MM.1S (cell line): ENCODE measurements at regions not wholly inside any gene's neighbourhood (a gene's known extent, or its start where the extent isn't known, plus 50 kb on each side); places are given as distances from the start of the nearest gene placed in this dataset.
A peak's percentile ranks its signal among the peaks of the same experiment; 100 is the strongest.

Experiments used
- DNase-seq: peaks from one replicate; pipeline ENCODE4 v3.0.0-alpha.2; 2015
- H2AFZ ChIP-seq: fragments of 300-600 bp; sonication (generic); 2 replicates; pipeline ENCODE4 v1.6.0; 2016; ENCODE audit warnings: antibody characterized with exemption, low read length
- H3F3A ChIP-seq: fragments of 300-600 bp; sonication (generic); 2 replicates; pipeline ENCODE4 v1.6.1; 2016; ENCODE audit warnings: mild to moderate bottlenecking, antibody characterized with exemption, low read length, moderate library complexity, mixed read lengths; ENCODE audit not compliant: insufficient read depth
- H3K27ac ChIP-seq: fragments of 300-600 bp; sonication (generic); 2 replicates; pipeline ENCODE4 v1.5.1; 2016; ENCODE audit warnings: mild to moderate bottlenecking, low read length
- H3K27me3 ChIP-seq: fragments of 300-600 bp; sonication (generic); replicated peaks from 2 replicates; pipeline ENCODE4 v1.6.0; 2016; ENCODE audit warnings: low read length; ENCODE audit not compliant: insufficient read depth
- H3K36me3 ChIP-seq: fragments of 300-600 bp; sonication (generic); replicated peaks from 2 replicates; pipeline ENCODE4 v1.6.1; 2016; ENCODE audit warnings: mild to moderate bottlenecking, low read length, mixed read lengths; ENCODE audit not compliant: insufficient read depth
- H3K4me1 ChIP-seq: fragments of 300-600 bp; sonication (generic); 2 replicates; pipeline ENCODE4 v1.6.1; 2016; ENCODE audit warnings: low read length, mixed read lengths
- H3K4me2 ChIP-seq: fragments of 300-600 bp; sonication (generic); 2 replicates; pipeline ENCODE4 v1.6.0; 2016; ENCODE audit warnings: low read depth, low read length
- H3K4me3 ChIP-seq: fragments of 300-600 bp; sonication (generic); 2 replicates; pipeline ENCODE4 v1.5.1; 2016; ENCODE audit warnings: low read length, mixed read lengths
- H3K79me2 ChIP-seq: fragments of 300-600 bp; sonication (generic); 2 replicates; pipeline ENCODE4 v1.6.1; 2016; ENCODE audit warnings: mixed run types, low read length, mixed read lengths
- H3K9ac ChIP-seq: fragments of 300-600 bp; sonication (generic); 2 replicates; pipeline ENCODE4 v1.6.1; 2016; ENCODE audit warnings: low read length, mixed read lengths
- H3K9me2 ChIP-seq: fragments of 300-600 bp; sonication (generic); replicated peaks from 2 replicates; pipeline ENCODE4 v1.6.1; 2016; ENCODE audit warnings: mild to moderate bottlenecking, low read length, mixed read lengths; ENCODE audit not compliant: insufficient read depth
- H3K9me3 ChIP-seq: fragments of 300-600 bp; sonication (generic); replicated peaks from 2 replicates; pipeline ENCODE4 v1.6.1; 2016; ENCODE audit warnings: mild to moderate bottlenecking, low read length, mixed read lengths; ENCODE audit not compliant: insufficient read depth
- H4K20me1 ChIP-seq: fragments of 300-600 bp; sonication (generic); 2 replicates; pipeline ENCODE4 v1.6.1; 2016; ENCODE audit warnings: mild to moderate bottlenecking, low read length, moderate library complexity, mixed read lengths; ENCODE audit not compliant: insufficient read depth
- CTCF ChIP-seq: fragments of 300-600 bp; sonication (generic); IDR thresholded peaks from 2 replicates; pipeline ENCODE4 v1.5.1; 2016; ENCODE audit warnings: antibody characterized with exemption, low read length, mixed read lengths
- EZH2 ChIP-seq: fragments of 300-600 bp; sonication (generic); optimal IDR thresholded peaks from 2 replicates; pipeline ENCODE3; 2017; ENCODE audit warnings: low read depth, mild to moderate bottlenecking, antibody characterized with exemption, low read length, mixed read lengths
- EZH2phosphoT487 ChIP-seq: fragments of 300-600 bp; sonication (generic); IDR thresholded peaks from 2 replicates; pipeline ENCODE4 v1.6.1; 2018; ENCODE audit warnings: antibody characterized with exemption, low read length

GRCh38 chr3:146747051-146747450 is 141.9 kb upstream of the PLSCR5 start:
- Histone ChIP-seq H3K36me3 (no peaks in the 10 kb centered on the region), H3K4me1 (peaks cover 9% of the 10 kb centered on the region), H3F3A (no peaks in the 10 kb centered on the region), H4K20me1 (no peaks in the 10 kb centered on the region), H3K27me3 (no peaks in the 10 kb centered on the region), H3K9me3 (no peaks in the 10 kb centered on the region), H3K27ac (no peak overlapping the region), H3K4me2 (no peak overlapping the region), H3K79me2 (no peaks in the 10 kb centered on the region), H3K4me3 (no peak overlapping the region), H3K9me2 (no peaks in the 10 kb centered on the region), H3K9ac (no peak overlapping the region), H2AFZ (no peak overlapping the region)
- no peak for DNase-seq
- TF ChIP-seq EZH2: no peak
- no peak for TF ChIP-seq EZH2phosphoT487
- TF ChIP-seq CTCF: no peak

DNA sequence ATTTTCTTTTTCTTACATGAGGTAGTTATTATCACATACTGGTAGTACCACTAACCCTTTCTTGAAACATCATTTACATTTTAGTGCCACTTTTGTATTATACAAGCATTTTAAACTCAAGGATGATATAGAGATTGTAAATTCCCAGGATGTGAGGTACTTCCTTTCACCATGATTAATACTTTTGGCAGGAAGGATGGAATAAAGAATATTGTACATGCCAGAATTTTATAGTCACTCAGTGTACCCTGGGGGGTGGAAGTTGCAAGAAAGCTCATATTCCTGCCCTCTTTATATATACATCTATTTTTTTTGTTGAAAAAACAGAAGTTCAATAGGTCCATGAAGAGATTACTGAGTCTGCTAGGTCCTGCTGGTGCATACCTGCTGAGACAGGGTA is 141.0 kb upstream of the PLSCR5 start:
- Histone ChIP-seq H3K9me2 (no peaks in the 10 kb centered on the region), H3K27ac (no peak overlapping the region), H3K79me2 (no peaks in the 10 kb centered on the region), H4K20me1 (no peaks in the 10 kb centered on the region), H3K4me3 (no peak overlapping the region), H3K36me3 (no peaks in the 10 kb centered on the region), H3K4me2 (no peak overlapping the region), H3F3A (no peaks in the 10 kb centered on the region), H3K9me3 (no peaks in the 10 kb centered on the region), H3K4me1 (peaks cover 9% of the 10 kb centered on the region), H3K27me3 (no peaks in the 10 kb centered on the region), H2AFZ (no peak overlapping the region), H3K9ac (no peak overlapping the region)
- TF ChIP-seq EZH2phosphoT487 (no peak), EZH2 (no peak), CTCF (no peak)
- no peak for DNase-seq

- DNase-seq: peak; percentile 95
- TF ChIP-seq CTCF (peak; percentile 9; the same call in 1 of the 2 replicates), EZH2phosphoT487 (0 out of 2 replicates have a peak, but pooled peaks have one; percentile 65), EZH2 (no peak)
- no peak overlapping the region for H3K9ac ChIP-seq
- H3K27me3 ChIP-seq: peaks cover 18% of the 10 kb centered on the region
- H3K27ac ChIP-seq: peak overlapping the region; percentile 27; the same call in 1 of the 2 replicates
- peaks cover 13% of the 10 kb centered on the region for H3F3A ChIP-seq
- no peak overlapping the region for H2AFZ ChIP-seq
- no peaks in the 10 kb centered on the region for H4K20me1 ChIP-seq
- H3K4me3 ChIP-seq: no peak overlapping the region
- no peaks in the 10 kb centered on the region for H3K9me3 ChIP-seq
- H3K36me3 ChIP-seq: no peaks in the 10 kb centered on the region
- no peaks in the 10 kb centered on the region for H3K79me2 ChIP-seq
- no peaks in the 10 kb centered on the region for H3K9me2 ChIP-seq
- peaks cover 19% of the 10 kb centered on the region for H3K4me1 ChIP-seq
- peak overlapping the region; percentile 48 for H3K4me2 ChIP-seq
Observed at GRCh38 chr3:146739203-146739671, 134.1 kb upstream of the PLSCR5 start.
